Loucy (cell line): ENCODE measurements at regions not wholly inside any gene's neighbourhood (a gene's known extent, or its start where the extent isn't known, plus 50 kb on each side); places are given as distances from the start of the nearest gene placed in this dataset.

ENCODE experiments used
- CTCF ChIP-seq: fragments of 200-600 bp; sonication (generic); conservative IDR thresholded peaks from 2 replicates; pipeline ENCODE4 v1.5.1; 2014; ENCODE audit warnings: mild to moderate bottlenecking, antibody characterized with exemption, low read length
- EZH2phosphoT487 ChIP-seq: fragments of 200-600 bp; IDR thresholded peaks from 2 replicates; pipeline ENCODE4 v1.6.1; 2018; ENCODE audit warnings: antibody characterized with exemption, mild to moderate bottlenecking, moderate library complexity, borderline replicate concordance

- TF ChIP-seq CTCF (no peak), EZH2phosphoT487 (no peak)
These were observed 404.4 kb upstream of the NECTIN3 start for GRCh38 chr3:110667216-110667615.
